Activated T-cell treated with anti-CD3 and anti-CD28 coated beads, Interleukin-2, amount 50 U/mL, for 72 hours (primary cell): ENCODE measurements at regions not wholly inside any gene's neighbourhood (a gene's known extent, or its start where the extent isn't known, plus 50 kb on each side); places are given as distances from the start of the nearest gene placed in this dataset.
"Not testable (repeated sequence)": the region's sequence is repeated elsewhere in the genome, so short reads cannot be mapped to it uniquely, and the experiment has no call there.

Source experiments
- ATAC-seq, 2 donors: fragments of 150-1000 bp; cut with Tn5 transposase; replicated peaks in 1 of 2; 2 replicates each; pipeline ENCODE4 v1.10.0; 2021; ENCODE audit warnings: moderate library complexity in 2 of 2, mild to moderate bottlenecking in 1 of 2
- DNase-seq, 2 donors: peaks; one replicate each; pipeline ENCODE4 v3.0.0; 2021 to 2022; ENCODE audit warnings: mixed read lengths in 1 of 2
- H3K27ac Mint-ChIP-seq: one replicate; pipeline ENCODE4 v1.8.0; 2022; ENCODE audit warnings: mild to moderate bottlenecking, moderate library complexity, mixed read lengths
- H3K27me3 Mint-ChIP-seq: one replicate; pipeline ENCODE4 v1.8.0; 2022; ENCODE audit warnings: low read depth, mixed read lengths
- H3K36me3 Mint-ChIP-seq, 2 donors: one replicate each; pipeline ENCODE4 v1.8.0; 2022; ENCODE audit warnings: mixed read lengths in 2 of 2, mild to moderate bottlenecking in 1 of 2; ENCODE audit not compliant: insufficient read depth in 2 of 2
- H3K4me1 Mint-ChIP-seq: one replicate; pipeline ENCODE4 v1.8.0; 2022; ENCODE audit warnings: low read depth, mixed read lengths
- H3K4me3 Mint-ChIP-seq, 2 donors: one replicate each; pipeline ENCODE4 v1.8.0; 2022; ENCODE audit warnings: mild to moderate bottlenecking in 2 of 2, mixed read lengths in 2 of 2, moderate library complexity in 2 of 2
- H3K9me3 Mint-ChIP-seq, 2 donors: one replicate each; pipeline ENCODE4 v1.8.0; 2022; ENCODE audit warnings: mixed read lengths in 2 of 2

GRCh38 chr1:5684791-5685190 is 307.4 kb downstream of the NPHP4 start:
- Mint-ChIP-seq H3K9me3 (peaks cover 1 to 2% of the 10 kb centered on the region in 2 donors), H3K4me3 (no peak overlapping the region), H3K4me1 (no peaks in the 10 kb centered on the region), H3K27ac (no peak overlapping the region), H3K27me3 (no peaks in the 10 kb centered on the region), H3K36me3 (no peaks in the 10 kb centered on the region)
- no peak for ATAC-seq
- no peak for DNase-seq

- Mint-ChIP-seq H3K27ac (no peak overlapping the region), H3K9me3 (peaks cover 7% of the 10 kb centered on the region in 2 donors), H3K4me1 (no peaks in the 10 kb centered on the region), H3K27me3 (peaks cover 8% of the 10 kb centered on the region), H3K4me3 (no peak overlapping the region), H3K36me3 (no peaks in the 10 kb centered on the region)
- DNase-seq (no peak), ATAC-seq (no peak)
These were observed 308.8 kb downstream of the NPHP4 start for GRCh38 chr1:5683446-5683845.

GRCh38 chr1:5682626-5683225 is 309.5 kb downstream of the NPHP4 start:
- H3K27me3 Mint-ChIP-seq: peaks cover 11% of the 10 kb centered on the region
- DNase-seq (no peak), ATAC-seq (no peak)
- no peak overlapping the region for H3K4me3 Mint-ChIP-seq
- no peaks in the 10 kb centered on the region for H3K36me3 Mint-ChIP-seq
- H3K9me3 Mint-ChIP-seq: peaks cover 10 to 11% of the 10 kb centered on the region in 2 donors
- no peaks in the 10 kb centered on the region for H3K4me1 Mint-ChIP-seq
- no peak overlapping the region for H3K27ac Mint-ChIP-seq

GRCh38 chr1:5681654-5682053 is 310.6 kb downstream of the NPHP4 start:
- DNase-seq: no peak
- Mint-ChIP-seq H3K36me3 (no peaks in the 10 kb centered on the region), H3K9me3 (peaks cover 10 to 11% of the 10 kb centered on the region in 2 donors), H3K27me3 (peaks cover 11% of the 10 kb centered on the region), H3K27ac (no peak overlapping the region), H3K4me3 (no peak overlapping the region), H3K4me1 (no peaks in the 10 kb centered on the region)
- no peak for ATAC-seq

- Mint-ChIP-seq H3K4me1 (no peaks in the 10 kb centered on the region), H3K36me3 (no peaks in the 10 kb centered on the region), H3K27ac (no peak overlapping the region), H3K9me3 (peaks cover 8 to 11% of the 10 kb centered on the region in 2 donors), H3K4me3 (no peak overlapping the region), H3K27me3 (peaks cover 11% of the 10 kb centered on the region)
- DNase-seq (no peak), ATAC-seq (no peak)
These were observed 311.6 kb downstream of the NPHP4 start for GRCh38 chr1:5680600-5680999.

- no peak for DNase-seq
- H3K4me3 Mint-ChIP-seq: no peak overlapping the region
- H3K27ac Mint-ChIP-seq: no peak overlapping the region
- H3K9me3 Mint-ChIP-seq: peaks cover 12 to 16% of the 10 kb centered on the region in 2 donors
- no peaks in the 10 kb centered on the region for H3K4me1 Mint-ChIP-seq
- peaks cover 1 to 6% of the 10 kb centered on the region in 2 donors for H3K36me3 Mint-ChIP-seq
- no peak for ATAC-seq
- peaks cover 11% of the 10 kb centered on the region for H3K27me3 Mint-ChIP-seq
These were observed 313.5 kb downstream of the NPHP4 start for GRCh38 chr1:5678759-5679158.

- H3K9me3 Mint-ChIP-seq, DNase-seq, H3K4me3 Mint-ChIP-seq, H3K27me3 Mint-ChIP-seq, H3K4me1 Mint-ChIP-seq, H3K27ac Mint-ChIP-seq, ATAC-seq, H3K36me3 Mint-ChIP-seq: not testable (repeated sequence)
These were observed 319.9 kb downstream of the NPHP4 start for GRCh38 chr1:5672355-5672754.

GRCh38 chr1:5670590-5671350 is 321.5 kb downstream of the NPHP4 start:
- H3K36me3 Mint-ChIP-seq: peaks cover 1 to 6% of the 10 kb centered on the region in 2 donors
- ATAC-seq (no peak), DNase-seq (no peak)
- no peak overlapping the region for H3K27ac Mint-ChIP-seq
- no peaks in the 10 kb centered on the region for H3K27me3 Mint-ChIP-seq
- H3K4me1 Mint-ChIP-seq: no peaks in the 10 kb centered on the region
- peaks cover 2 to 8% of the 10 kb centered on the region in 2 donors for H3K9me3 Mint-ChIP-seq
- no peak overlapping the region for H3K4me3 Mint-ChIP-seq

GRCh38 chr1:5667513-5668325 is 324.5 kb downstream of the NPHP4 start:
- DNase-seq (no peak), ATAC-seq (no peak)
- Mint-ChIP-seq H3K4me1 (no peaks in the 10 kb centered on the region), H3K4me3 (peak overlapping the region; percentile 23 to 72), H3K36me3 (no peaks in the 10 kb centered on the region), H3K27ac (no peak overlapping the region), H3K27me3 (no peaks in the 10 kb centered on the region), H3K9me3 (no peaks in the 10 kb centered on the region)

- no peak for ATAC-seq
- Mint-ChIP-seq H3K27ac (no peak overlapping the region), H3K9me3 (no peaks in the 10 kb centered on the region), H3K27me3 (no peaks in the 10 kb centered on the region), H3K36me3 (no peaks in the 10 kb centered on the region), H3K4me3 (no peak overlapping the region), H3K4me1 (peaks cover 5% of the 10 kb centered on the region)
- no peak for DNase-seq
These were observed 327.0 kb downstream of the NPHP4 start for GRCh38 chr1:5664906-5665875.

- Mint-ChIP-seq H3K36me3 (no peaks in the 10 kb centered on the region), H3K9me3 (no peaks in the 10 kb centered on the region), H3K27me3 (no peaks in the 10 kb centered on the region), H3K27ac (no peak overlapping the region), H3K4me3 (no peak overlapping the region), H3K4me1 (peaks cover 5% of the 10 kb centered on the region)
- no peak for ATAC-seq
- DNase-seq: no peak
These were observed 328.0 kb downstream of the NPHP4 start for GRCh38 chr1:5664081-5664768.

- peaks cover 5% of the 10 kb centered on the region for H3K4me1 Mint-ChIP-seq
- no peaks in the 10 kb centered on the region for H3K9me3 Mint-ChIP-seq
- no peak overlapping the region for H3K4me3 Mint-ChIP-seq
- H3K27me3 Mint-ChIP-seq: no peaks in the 10 kb centered on the region
- H3K27ac Mint-ChIP-seq: no peak overlapping the region
- ATAC-seq: no peak
- H3K36me3 Mint-ChIP-seq: no peaks in the 10 kb centered on the region
- DNase-seq: no peak
These were observed 329.5 kb downstream of the NPHP4 start for GRCh38 chr1:5662744-5663126.
